A549 (cell line): ENCODE measurements at regions not wholly inside any gene's neighbourhood (a gene's known extent, or its start where the extent isn't known, plus 50 kb on each side); places are given as distances from the start of the nearest gene placed in this dataset.

Experiments used
- ATAC-seq, 2 experiments: fragments of 200-7000 bp in 1 of 2; fragments of >200 bp in 1 of 2; cut with Nextera tagmentation in 1 of 2; cut with Tn5 transposase in 1 of 2; 3 replicates each; pipeline versions ENCODE4 v1.8.0 to v1.9.1; 2018 to 2020; ENCODE audit warnings: mild to moderate bottlenecking in 1 of 2, moderate library complexity in 1 of 2
- CTCF ChIA-PET: fragments of 300-600 bp; sonication (Branson Sonifier 250); formaldehyde crosslinking; extraction: SDS; loops from one replicate; lab custom pipeline; 2021; ENCODE audit warnings: antibody characterized with exemption, inconsistent platforms; lab: Yijun Ruan, JAX
- POLR2A ChIA-PET: fragments of 350-600 bp; formaldehyde crosslinking; extraction: SDS; loops from one replicate; lab custom pipeline; 2021; ENCODE audit warnings: antibody characterized with exemption, inconsistent platforms; lab: Yijun Ruan, JAX
- DNase-seq, 2 experiments: peaks; one replicate each; pipeline versions ENCODE4 v3.0.0 to v3.0.0-alpha.2; 2011 to 2016; ENCODE audit warnings: low read depth in 1 of 2, low spot score in 1 of 2
- FAIRE-seq: peaks from 2 replicates; lab custom pipeline; 2011; peaks lifted over from hg19 to GRCh38; lab: Jason Lieb, UNC
- H3K27ac ChIP-seq, 2 experiments: fragments of >200 bp; sonication (Bioruptor Twin); formaldehyde crosslinking; 3 replicates each; pipeline ENCODE4 v1.5.1; 2016 to 2017
- H3K4me1 ChIP-seq: fragments of >200 bp; sonication (Bioruptor Twin); formaldehyde crosslinking; 3 replicates; pipeline ENCODE4 v1.6.1; 2016
- H3K4me2 ChIP-seq: fragments of >200 bp; sonication (Bioruptor Twin); formaldehyde crosslinking; 3 replicates; pipeline ENCODE4 v1.6.1; 2016
- H3K4me3 ChIP-seq: fragments of >200 bp; sonication (Bioruptor Twin); formaldehyde crosslinking; 3 replicates; pipeline ENCODE4 v1.5.1; 2016
- H3K9me3 ChIP-seq: fragments of >200 bp; sonication (Bioruptor Twin); formaldehyde crosslinking; 3 replicates; pipeline ENCODE4 v1.6.1; 2016
- BHLHE40 ChIP-seq: IDR thresholded peaks from 2 replicates; pipeline ENCODE4 v1.6.1; 2012; ENCODE audit warnings: low read depth, low read length, inconsistent platforms
- CBX8 ChIP-seq: fragments of 200-600 bp; sonication (generic); IDR thresholded peaks from 2 replicates; pipeline ENCODE4 v1.6.1; 2016
- CEBPB ChIP-seq, 2 experiments: fragments of >200 bp in 1 of 2; sonication (Bioruptor Twin) in 1 of 2; formaldehyde crosslinking in 1 of 2; IDR thresholded peaks; 2 replicates each; pipeline ENCODE4 v1.6.1; 2012 to 2016
- CHD2 ChIP-seq: fragments of 150-350 bp; IDR thresholded peaks from 2 replicates; pipeline ENCODE4 v1.6.1; 2014; ENCODE audit warnings: low read length; ENCODE audit not compliant: partially characterized antibody
- CHD4 ChIP-seq: fragments of 200-600 bp; sonication (generic); IDR thresholded peaks from 2 replicates; pipeline ENCODE4 v1.6.1; 2016; ENCODE audit warnings: antibody characterized with exemption, mild to moderate bottlenecking, borderline replicate concordance
- ESRRA ChIP-seq: fragments of 150-350 bp; IDR thresholded peaks from 2 replicates; pipeline ENCODE4 v1.6.1; 2014; ENCODE audit warnings: mild to moderate bottlenecking, low read length, borderline replicate concordance
- GATA3 ChIP-seq: IDR thresholded peaks from 2 replicates; pipeline ENCODE4 v1.6.1; 2012; ENCODE audit warnings: borderline replicate concordance
- HEYL ChIP-seq: fragments of 250-450 bp; sonication (Bioruptor Pico); IDR thresholded peaks from 2 replicates; pipeline ENCODE4 v1.8.0; 2021; ENCODE audit warnings: mild to moderate bottlenecking, moderate library complexity
- HOXB13 ChIP-seq: fragments of 250-450 bp; sonication (Bioruptor Pico); IDR thresholded peaks from 2 replicates; pipeline ENCODE4 v1.5.0; 2020; ENCODE audit warnings: low read depth, mild to moderate bottlenecking, moderate library complexity
- MAFK ChIP-seq: fragments of 450-650 bp; IDR thresholded peaks from 2 replicates; pipeline ENCODE4 v1.6.1; 2014; ENCODE audit not compliant: partially characterized antibody
- MAX ChIP-seq: IDR thresholded peaks from 2 replicates; pipeline ENCODE4 v1.6.1; 2012
- MYC ChIP-seq: IDR thresholded peaks from 2 replicates; pipeline ENCODE4 v1.6.1; 2012; ENCODE audit warnings: mild to moderate bottlenecking, inconsistent platforms, low read length, improper control_type of control experiment, borderline replicate concordance
- NR3C1 ChIP-seq: fragments of >200 bp; sonication (Bioruptor Twin); formaldehyde crosslinking; IDR thresholded peaks from 3 replicates; pipeline ENCODE4 v1.6.1; 2017
- PBX3 ChIP-seq: IDR thresholded peaks from 2 replicates; pipeline ENCODE4 v1.6.1; 2012
- PHF8 ChIP-seq: fragments of 200-600 bp; sonication (generic); IDR thresholded peaks from 2 replicates; pipeline ENCODE4 v1.6.1; 2016; ENCODE audit warnings: low read depth, mild to moderate bottlenecking, antibody characterized with exemption, moderate library complexity, borderline replicate concordance
- POLR2AphosphoS2 ChIP-seq: conservative IDR thresholded peaks from 2 replicates; pipeline ENCODE4 v1.6.1; 2012; ENCODE audit warnings: low read length, improper control_type of control experiment, inconsistent platforms
- RAD21 ChIP-seq, 2 experiments: fragments of >200 bp in 1 of 2; sonication (Bioruptor Twin) in 1 of 2; formaldehyde crosslinking in 1 of 2; IDR thresholded peaks in 1 of 2; conservative IDR thresholded peaks in 1 of 2; 2 replicates in 1 of 2; 3 replicates in 1 of 2; pipeline ENCODE4 v1.6.1; 2012 to 2018; ENCODE audit warnings: inconsistent platforms in 1 of 2
- RARB ChIP-seq: fragments of 250-450 bp; sonication (Bioruptor Pico); IDR thresholded peaks from 2 replicates; pipeline ENCODE4 v1.8.0; 2021; ENCODE audit warnings: mild to moderate bottlenecking, moderate library complexity
- RNF2 ChIP-seq: fragments of 200-600 bp; sonication (generic); IDR thresholded peaks from 2 replicates; pipeline ENCODE4 v1.6.1; 2016; ENCODE audit warnings: low read depth, mild to moderate bottlenecking, antibody characterized with exemption, moderate library complexity, borderline replicate concordance
- SREBF2 ChIP-seq: fragments of 450-650 bp; IDR thresholded peaks from 2 replicates; pipeline ENCODE4 v1.6.1; 2014; ENCODE audit warnings: mild to moderate bottlenecking, moderate library complexity
- TFCP2L1 ChIP-seq: fragments of 250-450 bp; sonication (Bioruptor Pico); IDR thresholded peaks from 2 replicates; pipeline ENCODE4 v1.5.0; 2021; ENCODE audit warnings: mild to moderate bottlenecking
- TP53 ChIP-seq: fragments of 250-450 bp; sonication (Bioruptor Pico); IDR thresholded peaks from 2 replicates; pipeline ENCODE4 v1.5.0; 2021; ENCODE audit warnings: mild to moderate bottlenecking, moderate library complexity
- USF2 ChIP-seq: fragments of 450-650 bp; IDR thresholded peaks from 2 replicates; pipeline ENCODE4 v1.6.1; 2014; ENCODE audit warnings: antibody characterized with exemption
- ZFP36 ChIP-seq: fragments of 450-650 bp; IDR thresholded peaks from 2 replicates; pipeline ENCODE4 v1.6.1; 2014; ENCODE audit warnings: borderline replicate concordance; ENCODE audit not compliant: partially characterized antibody
- ZNF302 ChIP-seq: fragments of 250-450 bp; sonication (Bioruptor Pico); IDR thresholded peaks from 2 replicates; pipeline ENCODE4 v1.9.0; 2021; ENCODE audit warnings: inconsistent platforms, mild to moderate bottlenecking, moderate library complexity
- WGBS: methylation state at CpG from one replicate; pipeline ENCODE4 v1.1.6; 2017; ENCODE audit errors: missing lambda C conversion rate; 5-methylcytosine and 5-hydroxymethylcytosine counted together
- TF ChIP-seq, protein P1 (sequence below): fragments of >200 bp; sonication (Bioruptor Twin); formaldehyde crosslinking; IDR thresholded peaks from 3 replicates; pipeline ENCODE4 v1.5.1; 2016
- TF ChIP-seq, protein P2 (sequence below): IDR thresholded peaks from 2 replicates; pipeline ENCODE4 v1.6.1; 2012; ENCODE audit warnings: low read depth, borderline replicate concordance
- TF ChIP-seq, protein P3 (sequence below): fragments of 150-350 bp; IDR thresholded peaks from 2 replicates; pipeline ENCODE4 v1.6.1; 2014; ENCODE audit warnings: low read depth, mild to moderate bottlenecking, low read length
- TF ChIP-seq, protein P4 (sequence below): fragments of >200 bp; sonication (Bioruptor Twin); formaldehyde crosslinking; IDR thresholded peaks from 3 replicates; pipeline ENCODE4 v1.6.1; 2016

DNA sequence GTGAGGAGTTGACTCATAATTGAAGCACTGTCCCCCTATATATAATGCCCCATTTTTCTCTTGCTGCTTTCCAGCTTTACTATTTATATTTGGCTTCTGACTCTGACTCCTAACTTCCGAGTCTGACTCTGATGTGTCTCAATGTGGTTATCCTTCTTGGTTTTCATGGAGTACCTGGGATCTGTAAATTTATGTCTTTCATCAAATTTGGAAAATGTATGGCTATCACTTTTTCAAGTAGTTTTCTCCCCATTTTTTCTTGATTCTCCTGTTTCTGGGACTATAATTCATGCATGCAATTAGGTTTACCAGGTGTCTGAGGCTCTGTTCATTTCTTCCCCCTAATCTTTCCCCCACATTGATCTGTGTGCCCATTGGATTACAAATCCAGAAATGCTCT is 156.8 kb upstream of the SFRP2 start:
- no peaks in the 10 kb centered on the region for H3K4me1 ChIP-seq
- H3K27ac ChIP-seq, result no peak overlapping the region
- no peak overlapping the region for H3K4me3 ChIP-seq
- H3K9me3 ChIP-seq, result no peaks in the 10 kb centered on the region
- CTCF ChIA-PET, result no interaction called here
- 0% methylated on average over 1 of the region's 1 CpG for WGBS
- FAIRE-seq, result no peak
- H3K4me2 ChIP-seq, result no peak overlapping the region
- POLR2A ChIA-PET, result no interaction called here
- DNase-seq, result no peak
- ATAC-seq, result no peak
- TF ChIP-seq RNF2, result no peak
- TF ChIP-seq NR3C1, result no peak
- TF ChIP-seq BHLHE40, result no peak
- TF ChIP-seq SREBF2, result no peak
- no peak for TF ChIP-seq ESRRA
- TF ChIP-seq, protein P1, sequence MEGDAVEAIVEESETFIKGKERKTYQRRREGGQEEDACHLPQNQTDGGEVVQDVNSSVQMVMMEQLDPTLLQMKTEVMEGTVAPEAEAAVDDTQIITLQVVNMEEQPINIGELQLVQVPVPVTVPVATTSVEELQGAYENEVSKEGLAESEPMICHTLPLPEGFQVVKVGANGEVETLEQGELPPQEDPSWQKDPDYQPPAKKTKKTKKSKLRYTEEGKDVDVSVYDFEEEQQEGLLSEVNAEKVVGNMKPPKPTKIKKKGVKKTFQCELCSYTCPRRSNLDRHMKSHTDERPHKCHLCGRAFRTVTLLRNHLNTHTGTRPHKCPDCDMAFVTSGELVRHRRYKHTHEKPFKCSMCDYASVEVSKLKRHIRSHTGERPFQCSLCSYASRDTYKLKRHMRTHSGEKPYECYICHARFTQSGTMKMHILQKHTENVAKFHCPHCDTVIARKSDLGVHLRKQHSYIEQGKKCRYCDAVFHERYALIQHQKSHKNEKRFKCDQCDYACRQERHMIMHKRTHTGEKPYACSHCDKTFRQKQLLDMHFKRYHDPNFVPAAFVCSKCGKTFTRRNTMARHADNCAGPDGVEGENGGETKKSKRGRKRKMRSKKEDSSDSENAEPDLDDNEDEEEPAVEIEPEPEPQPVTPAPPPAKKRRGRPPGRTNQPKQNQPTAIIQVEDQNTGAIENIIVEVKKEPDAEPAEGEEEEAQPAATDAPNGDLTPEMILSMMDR, result no peak
- no peak for TF ChIP-seq ZNF302 (CRISPR knock-in tag)
- no peak for TF ChIP-seq RAD21 (conservative IDR thresholded peaks at IDR 0.05 in 1 of 2, IDR thresholded peaks at IDR 0.05 in 1 of 2)
- TF ChIP-seq TP53 (CRISPR knock-in tag), result no peak
- no peak for TF ChIP-seq CHD4
- no peak for TF ChIP-seq TFCP2L1 (CRISPR knock-in tag)
- TF ChIP-seq, protein P2, sequence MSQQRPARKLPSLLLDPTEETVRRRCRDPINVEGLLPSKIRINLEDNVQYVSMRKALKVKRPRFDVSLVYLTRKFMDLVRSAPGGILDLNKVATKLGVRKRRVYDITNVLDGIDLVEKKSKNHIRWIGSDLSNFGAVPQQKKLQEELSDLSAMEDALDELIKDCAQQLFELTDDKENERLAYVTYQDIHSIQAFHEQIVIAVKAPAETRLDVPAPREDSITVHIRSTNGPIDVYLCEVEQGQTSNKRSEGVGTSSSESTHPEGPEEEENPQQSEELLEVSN, result no peak
- TF ChIP-seq PBX3, result no peak
- TF ChIP-seq HEYL (CRISPR knock-in tag), result no peak
- TF ChIP-seq, protein P3, sequence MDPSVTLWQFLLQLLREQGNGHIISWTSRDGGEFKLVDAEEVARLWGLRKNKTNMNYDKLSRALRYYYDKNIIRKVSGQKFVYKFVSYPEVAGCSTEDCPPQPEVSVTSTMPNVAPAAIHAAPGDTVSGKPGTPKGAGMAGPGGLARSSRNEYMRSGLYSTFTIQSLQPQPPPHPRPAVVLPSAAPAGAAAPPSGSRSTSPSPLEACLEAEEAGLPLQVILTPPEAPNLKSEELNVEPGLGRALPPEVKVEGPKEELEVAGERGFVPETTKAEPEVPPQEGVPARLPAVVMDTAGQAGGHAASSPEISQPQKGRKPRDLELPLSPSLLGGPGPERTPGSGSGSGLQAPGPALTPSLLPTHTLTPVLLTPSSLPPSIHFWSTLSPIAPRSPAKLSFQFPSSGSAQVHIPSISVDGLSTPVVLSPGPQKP, result no peak
- TF ChIP-seq GATA3, result no peak
- no peak for TF ChIP-seq CHD2
- TF ChIP-seq CEBPB (IDR thresholded peaks at IDR 0.05), result no peak
- TF ChIP-seq, all 56 proteins: peak for 0

GRCh38 chr4:153943738-153944415 is 155.0 kb upstream of the SFRP2 start:
- ChIA-PET CTCF (no interaction called here), POLR2A (no interaction called here)
- DNase-seq (no peak), FAIRE-seq (no peak), ATAC-seq (no peak)
- no peak overlapping the region for H3K27ac ChIP-seq
- no peak overlapping the region for H3K4me2 ChIP-seq
- no peaks in the 10 kb centered on the region for H3K4me1 ChIP-seq
- H3K9me3 ChIP-seq, result no peaks in the 10 kb centered on the region
- H3K4me3 ChIP-seq, result no peak overlapping the region
- WGBS, result 41% methylated on average over 1 of the region's 1 CpG
- TF ChIP-seq PBX3 (no peak), ZFP36 (no peak), HOXB13 (CRISPR knock-in tag) (no peak), MAFK (no peak), MAX (no peak), USF2 (no peak), MYC (no peak), POLR2AphosphoS2 (no peak), CHD4 (no peak), CBX8 (no peak), RARB (CRISPR knock-in tag) (no peak), PHF8 (no peak), BHLHE40 (no peak), RAD21 (conservative IDR thresholded peaks at IDR 0.05 in 1 of 2, IDR thresholded peaks at IDR 0.05 in 1 of 2) (no peak)
- TF ChIP-seq, protein P4, sequence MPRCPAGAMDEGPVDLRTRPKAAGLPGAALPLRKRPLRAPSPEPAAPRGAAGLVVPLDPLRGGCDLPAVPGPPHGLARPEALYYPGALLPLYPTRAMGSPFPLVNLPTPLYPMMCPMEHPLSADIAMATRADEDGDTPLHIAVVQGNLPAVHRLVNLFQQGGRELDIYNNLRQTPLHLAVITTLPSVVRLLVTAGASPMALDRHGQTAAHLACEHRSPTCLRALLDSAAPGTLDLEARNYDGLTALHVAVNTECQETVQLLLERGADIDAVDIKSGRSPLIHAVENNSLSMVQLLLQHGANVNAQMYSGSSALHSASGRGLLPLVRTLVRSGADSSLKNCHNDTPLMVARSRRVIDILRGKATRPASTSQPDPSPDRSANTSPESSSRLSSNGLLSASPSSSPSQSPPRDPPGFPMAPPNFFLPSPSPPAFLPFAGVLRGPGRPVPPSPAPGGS, result no peak
